Suprapubic skin (tissue), 4 donors: ENCODE measurements at regions not wholly inside any gene's neighbourhood (a gene's known extent, or its start where the extent isn't known, plus 50 kb on each side); places are given as distances from the start of the nearest gene placed in this dataset.

Experiments
- CTCF ChIP-seq, 2 donors: fragments of 200-600 bp in 1 of 2; fragments of 450-650 bp in 1 of 2; sonication (generic) in 1 of 2; IDR thresholded peaks; one replicate each; pipeline ENCODE4 v1.5.1; 2016 to 2019; ENCODE audit warnings: antibody characterized with exemption in 2 of 2, mild to moderate bottlenecking in 1 of 2, moderate library complexity in 1 of 2
- EP300 ChIP-seq: sonication (generic); formaldehyde crosslinking; IDR thresholded peaks from one replicate; pipeline ENCODE4 v1.6.1; 2017; ENCODE audit warnings: antibody characterized with exemption
- POLR2A ChIP-seq, 2 donors: fragments of 450-650 bp; IDR thresholded peaks; one replicate each; pipeline ENCODE4 v1.6.1; 2017; ENCODE audit warnings: antibody characterized with exemption in 2 of 2, mild to moderate bottlenecking in 2 of 2, moderate library complexity in 2 of 2
- POLR2AphosphoS5 ChIP-seq, 3 donors: sonication (generic); formaldehyde crosslinking; IDR thresholded peaks; one replicate each; pipeline ENCODE4 v1.6.1; 2017; ENCODE audit warnings: antibody characterized with exemption in 3 of 3

- TF ChIP-seq CTCF (IDR thresholded peaks at IDR 0.05) (no peak), EP300 (no peak), POLR2AphosphoS5 (IDR thresholded peaks at IDR 0.05) (no peak), POLR2A (IDR thresholded peaks at IDR 0.05) (no peak)
These were observed 222.2 kb upstream of the DKK2 start for GRCh38 chr4:107258359-107258758.
